SU-DHL-6 (cell line): ENCODE measurements at regions not wholly inside any gene's neighbourhood (a gene's known extent, or its start where the extent isn't known, plus 50 kb on each side); places are given as distances from the start of the nearest gene placed in this dataset.

Experiments
- H2AFZ ChIP-seq: fragments of 200-600 bp; sonication (generic); 2 replicates; pipeline ENCODE4 v1.6.1; 2014; ENCODE audit warnings: low read depth, mild to moderate bottlenecking, moderate library complexity, mixed read lengths, antibody characterized with exemption, low read length; ENCODE audit not compliant: severe bottlenecking
- H3F3A ChIP-seq: fragments of 200-600 bp; shearing (Covaris generic); 2 replicates; pipeline ENCODE4 v1.6.0; 2016; ENCODE audit warnings: antibody characterized with exemption, mild to moderate bottlenecking; ENCODE audit not compliant: insufficient read depth
- H3K27ac ChIP-seq: fragments of 200-600 bp; sonication (generic); 2 replicates; pipeline ENCODE4 v1.5.1; 2016; ENCODE audit warnings: low read depth, mild to moderate bottlenecking, low read length, moderate library complexity, mixed read lengths
- H3K27me3 ChIP-seq: fragments of 200-600 bp; sonication (generic), shearing (Covaris generic); 2 replicates; pipeline ENCODE4 v1.6.0; 2014; ENCODE audit warnings: mild to moderate bottlenecking, low read length
- H3K36me3 ChIP-seq: fragments of 200-600 bp; sonication (generic); 2 replicates; pipeline ENCODE4 v1.6.1; 2014; ENCODE audit warnings: mild to moderate bottlenecking, low read length, mixed read lengths
- H3K4me2 ChIP-seq: fragments of 300-600, 200-600 bp; shearing (Covaris generic), sonication (generic); 2 replicates; pipeline ENCODE4 v1.6.0; 2014; ENCODE audit warnings: low read length, low read depth, mild to moderate bottlenecking; ENCODE audit not compliant: poor library complexity, severe bottlenecking
- H3K4me3 ChIP-seq: fragments of 200-600 bp; sonication (generic); 2 replicates; pipeline ENCODE4 v1.5.1; 2014; ENCODE audit warnings: antibody characterized with exemption, low read length, mild to moderate bottlenecking, mixed read lengths; ENCODE audit not compliant: insufficient read depth, poor library complexity, severe bottlenecking
- H3K79me2 ChIP-seq: fragments of 200-600 bp; sonication (generic); 2 replicates; pipeline ENCODE4 v1.6.1; 2014; ENCODE audit warnings: mild to moderate bottlenecking, low read length, moderate library complexity; ENCODE audit not compliant: insufficient read depth
- H3K9ac ChIP-seq: fragments of 200-600 bp; sonication (generic); 2 replicates; pipeline ENCODE4 v1.7.0; 2014; ENCODE audit warnings: mild to moderate bottlenecking, low read length
- H3K9me2 ChIP-seq: fragments of 200-600 bp; sonication (generic); replicated peaks from 2 replicates; pipeline ENCODE4 v1.6.1; 2014; ENCODE audit warnings: low read length; ENCODE audit not compliant: insufficient read depth
- H3K9me3 ChIP-seq: fragments of 200-600 bp; sonication (generic); 2 replicates; pipeline ENCODE4 v1.6.1; 2014; ENCODE audit warnings: low read length, mixed read lengths; ENCODE audit not compliant: insufficient read depth
- H4K20me1 ChIP-seq: fragments of 200-600 bp; sonication (generic); 2 replicates; pipeline ENCODE4 v1.6.1; 2014; ENCODE audit warnings: low read depth, mild to moderate bottlenecking, antibody characterized with exemption, low read length, moderate library complexity, mixed read lengths
- CTCF ChIP-seq: fragments of 200-600 bp; sonication (generic); IDR thresholded peaks from one replicate; pipeline ENCODE4 v1.5.1; 2017; ENCODE audit warnings: antibody characterized with exemption, mild to moderate bottlenecking, low read length, moderate library complexity; ENCODE audit not compliant: insufficient read depth, poor library complexity, severe bottlenecking
- EZH2phosphoT487 ChIP-seq: fragments of 200-600 bp; sonication (generic), shearing (Covaris generic); conservative IDR thresholded peaks from 2 replicates; pipeline ENCODE4 v1.6.1; 2018; ENCODE audit warnings: mild to moderate bottlenecking, antibody characterized with exemption, low read length, moderate library complexity, mixed read lengths

- no peak for TF ChIP-seq CTCF
- TF ChIP-seq EZH2phosphoT487: no peak
- H3K9me3 ChIP-seq: peaks cover 10% of the 10 kb centered on the region; the same call in 1 of the 2 replicates
- H3K9me2 ChIP-seq: no peaks in the 10 kb centered on the region
- H2AFZ ChIP-seq: no peak overlapping the region
- H3K36me3 ChIP-seq: no peaks in the 10 kb centered on the region
- no peak overlapping the region for H3K4me2 ChIP-seq
- no peak overlapping the region for H3K4me3 ChIP-seq
- H3K79me2 ChIP-seq: no peaks in the 10 kb centered on the region
- no peak overlapping the region for H3K9ac ChIP-seq
- no peak overlapping the region for H3K27ac ChIP-seq
- no peaks in the 10 kb centered on the region for H3K27me3 ChIP-seq
- H4K20me1 ChIP-seq: no peaks in the 10 kb centered on the region
- H3F3A ChIP-seq: no peaks in the 10 kb centered on the region
Observed at GRCh38 chr2:74738586-74738985, 84.5 kb downstream of the SEMA4F start.

GRCh38 chr2:74739129-74739528, 85.1 kb downstream of the SEMA4F start:
- Histone ChIP-seq H2AFZ (no peak overlapping the region), H3K4me3 (no peak overlapping the region), H3K9me3 (peaks cover 10% of the 10 kb centered on the region; the same call in 1 of the 2 replicates), H3K79me2 (no peaks in the 10 kb centered on the region), H4K20me1 (no peaks in the 10 kb centered on the region), H3K36me3 (no peaks in the 10 kb centered on the region), H3F3A (no peaks in the 10 kb centered on the region), H3K9ac (no peak overlapping the region), H3K9me2 (no peaks in the 10 kb centered on the region), H3K27ac (no peak overlapping the region), H3K27me3 (no peaks in the 10 kb centered on the region), H3K4me2 (no peak overlapping the region)
- TF ChIP-seq EZH2phosphoT487: no peak

GRCh38 chr2:74739733-74740241, 85.7 kb downstream of the SEMA4F start:
- no peak overlapping the region for H3K4me2 ChIP-seq
- no peaks in the 10 kb centered on the region for H3F3A ChIP-seq
- H3K36me3 ChIP-seq: no peaks in the 10 kb centered on the region
- peaks cover 10% of the 10 kb centered on the region; the same call in 1 of the 2 replicates for H3K9me3 ChIP-seq
- TF ChIP-seq CTCF (no peak), EZH2phosphoT487 (no peak)
- H3K27ac ChIP-seq: no peak overlapping the region
- no peak overlapping the region for H3K4me3 ChIP-seq
- no peak overlapping the region for H2AFZ ChIP-seq
- H3K79me2 ChIP-seq: no peaks in the 10 kb centered on the region
- H4K20me1 ChIP-seq: no peaks in the 10 kb centered on the region
- no peaks in the 10 kb centered on the region for H3K27me3 ChIP-seq
- no peaks in the 10 kb centered on the region for H3K9me2 ChIP-seq
- H3K9ac ChIP-seq: no peak overlapping the region

- H3K27me3 ChIP-seq: no peaks in the 10 kb centered on the region
- no peaks in the 10 kb centered on the region for H3K36me3 ChIP-seq
- no peak overlapping the region for H3K4me2 ChIP-seq
- no peaks in the 10 kb centered on the region for H3K9me2 ChIP-seq
- no peaks in the 10 kb centered on the region for H4K20me1 ChIP-seq
- TF ChIP-seq CTCF (no peak), EZH2phosphoT487 (no peak)
- H3K79me2 ChIP-seq: no peaks in the 10 kb centered on the region
- no peaks in the 10 kb centered on the region for H3F3A ChIP-seq
- H3K9me3 ChIP-seq: peaks cover 10% of the 10 kb centered on the region; the same call in 1 of the 2 replicates
- no peak overlapping the region for H2AFZ ChIP-seq
- no peak overlapping the region for H3K4me3 ChIP-seq
- H3K27ac ChIP-seq: no peak overlapping the region
- H3K9ac ChIP-seq: no peak overlapping the region
Observed at GRCh38 chr2:74740395-74740740, 86.3 kb downstream of the SEMA4F start.
